GM12873 (cell line): ENCODE measurements at regions not wholly inside any gene's neighbourhood (a gene's known extent, or its start where the extent isn't known, plus 50 kb on each side); places are given as distances from the start of the nearest gene placed in this dataset.

ENCODE experiments used
- TF ChIP-seq, protein P1 (sequence below): IDR thresholded peaks from 2 replicates; pipeline ENCODE4 v1.5.1; 2012; ENCODE audit warnings: low read depth, mild to moderate bottlenecking, moderate library complexity, low read length, control low read depth; ENCODE audit not compliant: insufficient read depth; ENCODE audit errors: missing control alignments

GRCh38 chr16:80148826-80149225 is 392.0 kb upstream of the DYNLRB2 start:
- TF ChIP-seq, protein P1, sequence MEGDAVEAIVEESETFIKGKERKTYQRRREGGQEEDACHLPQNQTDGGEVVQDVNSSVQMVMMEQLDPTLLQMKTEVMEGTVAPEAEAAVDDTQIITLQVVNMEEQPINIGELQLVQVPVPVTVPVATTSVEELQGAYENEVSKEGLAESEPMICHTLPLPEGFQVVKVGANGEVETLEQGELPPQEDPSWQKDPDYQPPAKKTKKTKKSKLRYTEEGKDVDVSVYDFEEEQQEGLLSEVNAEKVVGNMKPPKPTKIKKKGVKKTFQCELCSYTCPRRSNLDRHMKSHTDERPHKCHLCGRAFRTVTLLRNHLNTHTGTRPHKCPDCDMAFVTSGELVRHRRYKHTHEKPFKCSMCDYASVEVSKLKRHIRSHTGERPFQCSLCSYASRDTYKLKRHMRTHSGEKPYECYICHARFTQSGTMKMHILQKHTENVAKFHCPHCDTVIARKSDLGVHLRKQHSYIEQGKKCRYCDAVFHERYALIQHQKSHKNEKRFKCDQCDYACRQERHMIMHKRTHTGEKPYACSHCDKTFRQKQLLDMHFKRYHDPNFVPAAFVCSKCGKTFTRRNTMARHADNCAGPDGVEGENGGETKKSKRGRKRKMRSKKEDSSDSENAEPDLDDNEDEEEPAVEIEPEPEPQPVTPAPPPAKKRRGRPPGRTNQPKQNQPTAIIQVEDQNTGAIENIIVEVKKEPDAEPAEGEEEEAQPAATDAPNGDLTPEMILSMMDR, result no peak

DNA sequence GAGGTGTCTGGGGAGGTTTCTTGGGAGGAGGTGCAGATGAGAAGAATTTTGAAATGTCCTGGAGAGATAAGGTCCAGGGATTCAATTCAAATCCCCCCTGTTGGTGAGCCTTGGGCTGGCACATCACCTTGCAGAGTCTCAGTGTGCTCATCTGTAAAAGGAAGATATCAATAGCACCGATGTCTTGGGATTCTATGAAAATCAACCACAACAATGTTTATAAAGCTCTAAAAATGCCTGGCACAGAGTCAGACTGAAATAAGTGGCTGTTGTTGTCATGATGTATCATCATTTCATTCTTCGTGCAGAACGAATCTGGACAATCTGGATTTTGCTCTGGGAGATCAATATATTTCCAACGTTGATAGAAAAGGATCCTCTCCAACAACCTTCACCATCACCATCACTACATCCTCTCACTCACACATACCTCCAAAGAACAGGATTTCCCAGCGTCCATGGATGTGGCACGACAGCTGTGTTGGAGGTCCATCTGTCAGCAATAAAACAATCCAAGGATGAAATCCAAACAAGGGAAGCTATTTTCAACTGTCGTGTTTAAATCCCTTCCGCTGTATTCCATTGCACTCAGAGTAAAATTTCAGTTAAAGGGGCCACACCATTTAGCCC is 393.7 kb upstream of the DYNLRB2 start:
- TF ChIP-seq, protein P1, result no peak

- TF ChIP-seq, protein P1, result no peak
These were observed 396.6 kb upstream of the DYNLRB2 start for GRCh38 chr16:80144191-80144590.

DNA sequence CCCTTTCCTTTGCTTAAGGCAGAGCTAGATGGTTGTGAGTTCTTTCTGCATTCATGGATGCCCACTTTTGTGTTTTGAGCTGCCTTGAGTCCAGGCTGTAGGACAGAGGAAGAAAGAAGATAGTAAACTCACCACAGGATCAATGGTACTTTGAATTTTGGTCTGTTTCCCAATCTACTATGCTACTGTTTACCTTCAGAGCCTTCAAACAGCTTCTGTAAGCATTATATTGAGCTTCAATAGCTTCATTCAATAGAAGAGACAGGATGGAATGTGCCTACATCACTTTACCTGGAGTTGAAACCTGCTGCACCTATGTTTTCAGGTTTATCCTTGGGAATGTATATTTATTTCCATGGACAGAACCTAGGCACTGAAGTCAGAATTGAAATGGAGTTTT is 397.9 kb upstream of the DYNLRB2 start:
- TF ChIP-seq, protein P1, result no peak

- TF ChIP-seq, protein P1, result no peak
These were observed 398.5 kb upstream of the DYNLRB2 start for GRCh38 chr16:80142281-80142680.

DNA sequence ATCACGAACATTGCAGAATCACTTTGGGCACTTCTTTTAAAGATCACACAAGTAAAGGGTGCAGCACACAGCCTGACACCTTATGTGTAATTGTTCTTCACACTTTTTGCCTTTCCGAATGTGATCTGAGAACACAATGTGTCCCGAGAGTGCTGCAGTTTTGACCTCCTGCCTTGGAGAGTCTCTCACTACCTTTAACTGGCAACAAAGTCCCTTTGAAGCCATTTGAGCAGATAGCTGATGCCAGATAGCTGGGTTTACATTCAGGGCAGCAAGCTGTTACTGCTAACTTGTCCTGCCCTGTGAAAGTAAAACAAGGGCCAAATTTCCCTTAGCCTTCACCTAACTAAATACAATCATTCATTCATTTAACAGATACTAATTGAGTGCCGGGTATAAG is 411.0 kb upstream of the DYNLRB2 start:
- TF ChIP-seq, protein P1, result no peak

- TF ChIP-seq, protein P1, result no peak
These were observed 415.1 kb upstream of the DYNLRB2 start for GRCh38 chr16:80125677-80126076.
